GM12878 (cell line): ENCODE measurements at regions not wholly inside any gene's neighbourhood (a gene's known extent, or its start where the extent isn't known, plus 50 kb on each side); places are given as distances from the start of the nearest gene placed in this dataset.

Experiments
- ATAC-seq: fragments of 200-7000 bp; cut with Tn5 transposase; 3 replicates; pipeline ENCODE4 v1.9.1; 2020; ENCODE audit warnings: mild to moderate bottlenecking, moderate library complexity
- BruUV-seq: library from RNA; stranded (reverse); fragments of 400-500 nt; replicated peaks from 2 replicates; lab custom pipeline; 2021; lab: Mats Ljungman, UMichigan
- CTCF ChIA-PET: fragments of 300-600 bp; sonication (Branson Sonifier 250); formaldehyde crosslinking; extraction: SDS; loops from one replicate; lab custom pipeline; 2021; ENCODE audit warnings: inconsistent platforms; lab: Yijun Ruan, JAX
- POLR2A ChIA-PET: fragments of 350-600 bp; formaldehyde crosslinking; extraction: SDS; loops from one replicate; lab custom pipeline; 2021; ENCODE audit warnings: inconsistent platforms; lab: Charles Lee
- RAD21 ChIA-PET: fragments of 300-600 bp; sonication (Branson Sonifier 250); formaldehyde crosslinking; loops from one replicate; lab custom pipeline; 2023; ENCODE audit warnings: antibody characterized with exemption; ENCODE audit not compliant: unreplicated experiment; lab: Charles Lee
- SMC1A ChIA-PET: fragments of 300-600 bp; sonication (Branson Sonifier 250); formaldehyde crosslinking; loops from one replicate; lab custom pipeline; 2023; ENCODE audit not compliant: unreplicated experiment, uncharacterized antibody; lab: Charles Lee
- DNase-seq: peaks from one replicate; pipeline ENCODE4 v3.0.0-alpha.2; 2011; ENCODE audit warnings: low read depth, low spot score
- FAIRE-seq: peaks from 3 replicates; lab custom pipeline; 2011; peaks lifted over from hg19 to GRCh38; lab: Jason Lieb, UNC
- H2AFZ ChIP-seq: 2 replicates; pipeline ENCODE4 v1.6.0; 2011; ENCODE audit warnings: low read depth, low read length, control low read depth; ENCODE audit not compliant: control insufficient read depth
- H3K27ac ChIP-seq: 2 replicates; pipeline ENCODE4 v1.5.1; 2011; ENCODE audit warnings: control low read depth; ENCODE audit not compliant: control insufficient read depth, insufficient read depth
- H3K27me3 ChIP-seq, 2 experiments: replicated peaks in 1 of 2; 2 replicates each; pipeline versions ENCODE4 v1.6.0 to v1.6.1; 2011; ENCODE audit warnings: low read length in 1 of 2; ENCODE audit not compliant: control insufficient read depth in 2 of 2, insufficient read depth in 2 of 2
- H3K36me3 ChIP-seq, 2 experiments: 2 replicates each; pipeline ENCODE4 v1.5.1; 2011; ENCODE audit warnings: low read length in 1 of 2; ENCODE audit not compliant: control insufficient read depth in 2 of 2, insufficient read depth in 2 of 2
- H3K4me1 ChIP-seq: 2 replicates; pipeline ENCODE4 v1.6.1; 2011; ENCODE audit warnings: mild to moderate bottlenecking, low read length, moderate library complexity, mixed read lengths; ENCODE audit not compliant: control insufficient read depth, insufficient read depth
- H3K4me2 ChIP-seq: 2 replicates; pipeline ENCODE4 v1.6.0; 2011; ENCODE audit warnings: control low read depth; ENCODE audit not compliant: control insufficient read depth, insufficient read depth
- H3K4me3 ChIP-seq: fragments of 200-600 bp; sonication (generic); 2 replicates; pipeline ENCODE4 v1.5.1; 2016
- H3K79me2 ChIP-seq: 2 replicates; pipeline ENCODE4 v1.6.0; 2011; ENCODE audit warnings: low read length; ENCODE audit not compliant: control insufficient read depth, insufficient read depth
- H3K9ac ChIP-seq: 2 replicates; pipeline ENCODE4 v1.8.0; 2011; ENCODE audit warnings: low read length, control low read depth, mixed read lengths; ENCODE audit not compliant: control insufficient read depth, insufficient read depth
- H3K9me3 ChIP-seq: replicated peaks from 3 replicates; pipeline ENCODE4 v1.5.1; 2011; ENCODE audit warnings: mild to moderate bottlenecking, low read length; ENCODE audit not compliant: control insufficient read depth, insufficient read depth
- H4K20me1 ChIP-seq: 2 replicates; pipeline ENCODE4 v1.6.0; 2011; ENCODE audit not compliant: control insufficient read depth, insufficient read depth
- BCL11A ChIP-seq: IDR thresholded peaks from 2 replicates; pipeline ENCODE4 v1.6.1; 2011; ENCODE audit warnings: low read depth, low read length
- DPF2 ChIP-seq: fragments of 450-650 bp; IDR thresholded peaks from 2 replicates; pipeline ENCODE4 v1.6.1; 2017; ENCODE audit warnings: mild to moderate bottlenecking
- EED ChIP-seq: sonication (generic); IDR thresholded peaks from 2 replicates; pipeline ENCODE4 v1.6.1; 2016; ENCODE audit warnings: antibody characterized with exemption, low read depth
- IRF4 ChIP-seq: IDR thresholded peaks from 2 replicates; pipeline ENCODE4 v1.6.1; 2011; ENCODE audit warnings: low read depth, low read length
- JUNB ChIP-seq: IDR thresholded peaks from 2 replicates; pipeline ENCODE4 v1.6.1; 2016; ENCODE audit warnings: antibody characterized with exemption, mild to moderate bottlenecking
- MEF2A ChIP-seq: IDR thresholded peaks from 2 replicates; pipeline ENCODE4 v1.6.1; 2011; ENCODE audit warnings: low read depth, mild to moderate bottlenecking, low read length, moderate library complexity; ENCODE audit not compliant: insufficient read depth
- MTA2 ChIP-seq: fragments of 450-650 bp; IDR thresholded peaks from 2 replicates; pipeline ENCODE4 v1.6.1; 2016; ENCODE audit warnings: low read depth, mild to moderate bottlenecking, moderate library complexity
- MYB ChIP-seq: fragments of 150-350 bp; IDR thresholded peaks from 2 replicates; pipeline ENCODE4 v1.6.1; 2014; ENCODE audit warnings: mild to moderate bottlenecking, low read depth, low read length, borderline replicate concordance
- NRF1 ChIP-seq: conservative IDR thresholded peaks from 2 replicates; pipeline ENCODE4 v1.6.1; 2011; ENCODE audit warnings: mild to moderate bottlenecking, low read depth, low read length, improper control_type of control experiment
- PAX8 ChIP-seq: fragments of 450-650 bp; IDR thresholded peaks from 2 replicates; pipeline ENCODE4 v1.6.1; 2017; ENCODE audit warnings: mild to moderate bottlenecking, moderate library complexity
- PBX3 ChIP-seq: IDR thresholded peaks from 2 replicates; pipeline ENCODE4 v1.6.1; 2011; ENCODE audit warnings: mild to moderate bottlenecking, low read depth, low read length, moderate library complexity; ENCODE audit not compliant: insufficient replicate concordance
- PKNOX1 ChIP-seq: fragments of 450-650 bp; IDR thresholded peaks from 2 replicates; pipeline ENCODE4 v1.6.1; 2016; ENCODE audit warnings: mild to moderate bottlenecking
- RUNX3 ChIP-seq: IDR thresholded peaks from 2 replicates; pipeline ENCODE4 v1.6.1; 2012; ENCODE audit warnings: low read length, inconsistent platforms
- SMARCA5 ChIP-seq: fragments of 450-650 bp; IDR thresholded peaks from 2 replicates; pipeline ENCODE4 v1.6.1; 2017; ENCODE audit warnings: mild to moderate bottlenecking
- STAT1 ChIP-seq: fragments of 450-650 bp; conservative IDR thresholded peaks from 2 replicates; pipeline ENCODE4 v1.6.1; 2014; ENCODE audit warnings: antibody characterized with exemption, mild to moderate bottlenecking
- ZNF592 ChIP-seq: fragments of 450-650 bp; IDR thresholded peaks from 2 replicates; pipeline ENCODE4 v1.6.1; 2017; ENCODE audit warnings: mild to moderate bottlenecking, moderate library complexity
- WGBS: methylation state at CpG from one replicate; pipeline ENCODE4 v1.1.6; 2016; ENCODE audit warnings: low lambda C conversion rate; ENCODE audit not compliant: insufficient replicate concordance, insufficient coverage; ENCODE audit errors: missing lambda C conversion rate; 5-methylcytosine and 5-hydroxymethylcytosine counted together
- in situ Hi-C: fragments of 300-500 bp; cut with MboI; formaldehyde crosslinking; loops from 9 replicates; pipeline ENCODE4 v1.14.3; 2018; ENCODE audit warnings: mixed read lengths
- intact Hi-C: fragments of 100-400 bp; cut with micrococcal nuclease; formaldehyde crosslinking; loops from one replicate; pipeline ENCODE4 v1.14.2; 2022; ENCODE audit not compliant: unreplicated experiment
- TF ChIP-seq, protein P1 (sequence below), 3 experiments: IDR thresholded peaks in 2 of 3; conservative IDR thresholded peaks in 1 of 3; 2 replicates each; pipeline ENCODE4 v1.5.1; 2011; ENCODE audit warnings: low read depth in 3 of 3, low read length in 3 of 3, mild to moderate bottlenecking in 3 of 3, control low read depth in 2 of 3, moderate library complexity in 2 of 3, inconsistent platforms in 1 of 3, mixed read lengths in 1 of 3; ENCODE audit not compliant: control insufficient read depth in 2 of 3, insufficient read depth in 1 of 3; ENCODE audit errors: extremely low read depth in 1 of 3

DNA sequence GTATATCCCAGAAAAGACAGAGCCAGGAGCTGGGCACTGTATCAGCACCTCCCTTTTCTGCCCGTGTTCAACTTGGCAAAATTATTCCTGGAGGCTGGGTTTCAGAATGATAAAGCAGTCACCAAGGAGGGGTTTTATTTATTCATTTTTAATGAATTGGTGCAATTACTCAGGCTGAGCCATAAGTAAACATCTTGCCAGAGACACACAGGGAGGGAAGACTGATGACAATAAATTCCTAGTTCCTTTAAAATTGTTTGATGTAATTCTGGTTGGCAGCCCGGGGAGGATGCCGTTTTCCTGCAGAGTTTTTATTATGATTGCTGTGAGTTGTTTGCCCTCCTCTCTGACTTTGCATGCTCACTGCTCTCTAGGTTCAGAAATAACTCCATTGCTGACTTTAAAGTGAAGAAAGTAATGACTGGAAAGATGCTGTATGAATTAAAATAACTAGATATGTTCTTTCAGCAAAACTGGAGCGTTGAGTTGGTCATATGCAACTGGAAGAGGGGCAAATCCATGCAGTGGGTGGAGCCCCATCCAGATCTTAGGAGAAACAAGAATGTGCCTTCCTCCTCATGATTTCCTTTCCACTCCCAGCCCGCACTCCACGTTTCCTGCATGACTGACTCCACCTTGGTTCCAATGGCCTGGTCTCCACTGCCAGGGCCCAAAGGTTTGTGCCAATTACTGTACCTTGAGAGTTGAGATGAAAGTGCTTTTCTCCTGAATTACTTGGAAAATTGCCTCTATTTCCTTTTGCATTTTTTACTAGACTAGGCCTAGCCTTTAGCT, 182.1 kb downstream of the RFC3 start:
- no peak for FAIRE-seq

More for the DNA sequence above, 182.1 kb downstream of the RFC3 start:
- CTCF ChIA-PET, result interaction anchor here (0.9 kb wide), 1 partner anchor 200 kb away, joined by 3 read pairs; no protein-coding TSS in a partner anchor
- DNase-seq (no peak), ATAC-seq (no peak)
- in situ Hi-C loops, result no loop called here
- no peak overlapping the region for H3K9ac ChIP-seq
- no peaks in the 10 kb centered on the region for H3K9me3 ChIP-seq
- no peaks in the 10 kb centered on the region for H3K27me3 ChIP-seq
- RAD21 ChIA-PET, result no interaction called here
- no peak overlapping the region for H3K27ac ChIP-seq
- no TSS peak for BruUV-seq
- SMC1A ChIA-PET, result interaction anchor here (0.6 kb wide), 1 partner anchor 86 kb away, joined by 3 read pairs; no protein-coding TSS in a partner anchor
- no peak overlapping the region for H2AFZ ChIP-seq
- no peaks in the 10 kb centered on the region for H3K4me1 ChIP-seq
- no peak overlapping the region for H3K4me3 ChIP-seq
- no peaks in the 10 kb centered on the region for H4K20me1 ChIP-seq
- no peaks in the 10 kb centered on the region for H3K36me3 ChIP-seq
- WGBS, result 20% methylated on average over 6 of the region's 6 CpGs
- intact Hi-C loops, result no loop called here
- no peak overlapping the region for H3K4me2 ChIP-seq
- POLR2A ChIA-PET, result no interaction called here
- no peak for TF ChIP-seq DPF2
- no peak for TF ChIP-seq MTA2
- TF ChIP-seq PBX3, result no peak
- no peak for TF ChIP-seq IRF4
- no peak for TF ChIP-seq PKNOX1
- no peak for TF ChIP-seq NRF1
- no peak for TF ChIP-seq RUNX3
- TF ChIP-seq, protein P1, sequence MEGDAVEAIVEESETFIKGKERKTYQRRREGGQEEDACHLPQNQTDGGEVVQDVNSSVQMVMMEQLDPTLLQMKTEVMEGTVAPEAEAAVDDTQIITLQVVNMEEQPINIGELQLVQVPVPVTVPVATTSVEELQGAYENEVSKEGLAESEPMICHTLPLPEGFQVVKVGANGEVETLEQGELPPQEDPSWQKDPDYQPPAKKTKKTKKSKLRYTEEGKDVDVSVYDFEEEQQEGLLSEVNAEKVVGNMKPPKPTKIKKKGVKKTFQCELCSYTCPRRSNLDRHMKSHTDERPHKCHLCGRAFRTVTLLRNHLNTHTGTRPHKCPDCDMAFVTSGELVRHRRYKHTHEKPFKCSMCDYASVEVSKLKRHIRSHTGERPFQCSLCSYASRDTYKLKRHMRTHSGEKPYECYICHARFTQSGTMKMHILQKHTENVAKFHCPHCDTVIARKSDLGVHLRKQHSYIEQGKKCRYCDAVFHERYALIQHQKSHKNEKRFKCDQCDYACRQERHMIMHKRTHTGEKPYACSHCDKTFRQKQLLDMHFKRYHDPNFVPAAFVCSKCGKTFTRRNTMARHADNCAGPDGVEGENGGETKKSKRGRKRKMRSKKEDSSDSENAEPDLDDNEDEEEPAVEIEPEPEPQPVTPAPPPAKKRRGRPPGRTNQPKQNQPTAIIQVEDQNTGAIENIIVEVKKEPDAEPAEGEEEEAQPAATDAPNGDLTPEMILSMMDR (IDR thresholded peaks at IDR 0.05 in 2 of 3, conservative IDR thresholded peaks at IDR 0.05 in 1 of 3; ENCODE audit: control insufficient read depth in 2 of 3, extremely low read depth in 1 of 3, insufficient read depth in 1 of 3, low read depth in 3 of 3, low read length in 3 of 3), result no peak
- no peak for TF ChIP-seq JUNB
- no peak for TF ChIP-seq BCL11A
- no peak for TF ChIP-seq SMARCA5
- TF ChIP-seq MEF2A, result no peak
- TF ChIP-seq ZNF592, result no peak
- no peak for TF ChIP-seq PAX8
- TF ChIP-seq MYB, result no peak
- TF ChIP-seq EED, result no peak
- TF ChIP-seq STAT1, result no peak
- TF ChIP-seq, all 136 proteins: peak for 0
- no peaks in the 10 kb centered on the region for H3K79me2 ChIP-seq
